ENCODE measurements at regions not wholly inside any gene's neighbourhood (a gene's known extent, or its start where the extent isn't known, plus 50 kb on each side); places are given as distances from the start of the nearest gene placed in this dataset.

GRCh38 chr5:22926574-22926973, 73.4 kb upstream of the CDH12 start:
- no peak for TF ChIP-seq EZH2 (IDR thresholded peaks at IDR 0.05; ENCODE audit: insufficient read depth, poor library complexity, severe bottlenecking)
- no peak for TF ChIP-seq EZH2phosphoT487 (IDR thresholded peaks at IDR 0.05; ENCODE audit: insufficient read depth, low read depth)
